H9 (cell line): ENCODE measurements at regions not wholly inside any gene's neighbourhood (a gene's known extent, or its start where the extent isn't known, plus 50 kb on each side); places are given as distances from the start of the nearest gene placed in this dataset.

Source experiments
- DNase-seq: peaks from one replicate; pipeline ENCODE4 v3.0.0-alpha.2; 2017
- H2AFZ ChIP-seq: one replicate; pipeline ENCODE4 v1.6.1; 2013; ENCODE audit warnings: mild to moderate bottlenecking, low read length, control low read depth, moderate library complexity
- H2AK5ac ChIP-seq: 2 replicates; pipeline ENCODE4 v1.6.1; 2013; ENCODE audit warnings: low read length, control low read depth, mixed read lengths; ENCODE audit not compliant: insufficient read length
- H2BK120ac ChIP-seq: one replicate; pipeline ENCODE4 v1.6.1; 2013; ENCODE audit warnings: low read depth, mild to moderate bottlenecking, low read length, control low read depth, inconsistent platforms; ENCODE audit not compliant: poor library complexity, severe bottlenecking
- H2BK12ac ChIP-seq: 2 replicates; pipeline ENCODE4 v1.6.1; 2013; ENCODE audit warnings: low read length, control low read depth, mixed read lengths, low read depth; ENCODE audit not compliant: insufficient read length
- H2BK15ac ChIP-seq: 2 replicates; pipeline ENCODE4 v1.6.1; 2013; ENCODE audit warnings: low read depth, low read length, control low read depth
- H2BK20ac ChIP-seq: one replicate; pipeline ENCODE4 v1.6.1; 2013; ENCODE audit warnings: low read depth, mild to moderate bottlenecking, low read length, control low read depth, inconsistent platforms; ENCODE audit not compliant: poor library complexity, severe bottlenecking
- H2BK5ac ChIP-seq: 2 replicates; pipeline ENCODE4 v1.6.1; 2013; ENCODE audit warnings: low read length, control low read depth, mixed read lengths; ENCODE audit not compliant: insufficient read length
- H3K14ac ChIP-seq: 2 replicates; pipeline ENCODE4 v1.6.1; 2013; ENCODE audit warnings: low read length, control low read depth; ENCODE audit not compliant: insufficient read depth
- H3K18ac ChIP-seq: 2 replicates; pipeline ENCODE4 v1.6.1; 2013; ENCODE audit warnings: low read depth, mild to moderate bottlenecking, mixed read lengths, low read length, control low read depth; ENCODE audit not compliant: insufficient read length
- H3K23ac ChIP-seq: 2 replicates; pipeline ENCODE4 v1.6.1; 2013; ENCODE audit warnings: low read length, control low read depth, mixed read lengths, low read depth; ENCODE audit not compliant: insufficient read length
- H3K23me2 ChIP-seq: 2 replicates; pipeline ENCODE4 v1.6.1; 2013; ENCODE audit warnings: low read depth, mild to moderate bottlenecking, mixed read lengths, low read length, control low read depth; ENCODE audit not compliant: insufficient read length, poor library complexity, severe bottlenecking
- H3K27ac ChIP-seq: 2 replicates; pipeline ENCODE4 v1.5.1; 2013; ENCODE audit warnings: low read length, control low read depth, mixed read lengths, low read depth; ENCODE audit not compliant: insufficient read length
- H3K27me3 ChIP-seq: 2 replicates; pipeline ENCODE4 v1.6.1; 2013; ENCODE audit warnings: low read length, control low read depth, inconsistent platforms; ENCODE audit not compliant: insufficient read depth
- H3K4ac ChIP-seq: 2 replicates; pipeline ENCODE4 v1.6.1; 2013; ENCODE audit warnings: low read depth, mild to moderate bottlenecking, control low read depth, inconsistent platforms, low read length, moderate library complexity
- H3K4me1 ChIP-seq: 2 replicates; pipeline ENCODE4 v1.6.1; 2013; ENCODE audit warnings: low read length, control low read depth, inconsistent platforms; ENCODE audit not compliant: insufficient read depth
- H3K4me2 ChIP-seq: 2 replicates; pipeline ENCODE4 v1.6.1; 2013; ENCODE audit warnings: low read length, control low read depth, mixed read lengths; ENCODE audit not compliant: insufficient read length, insufficient read depth
- H3K56ac ChIP-seq: 2 replicates; pipeline ENCODE4 v1.6.1; 2013; ENCODE audit warnings: low read depth, mild to moderate bottlenecking, mixed read lengths, low read length, control low read depth; ENCODE audit not compliant: insufficient read length
- H3K79me1 ChIP-seq: 2 replicates; pipeline ENCODE4 v1.6.1; 2013; ENCODE audit warnings: low read depth, mild to moderate bottlenecking, moderate library complexity, low read length, control low read depth, inconsistent platforms; ENCODE audit not compliant: insufficient read depth, poor library complexity, severe bottlenecking
- H3K79me2 ChIP-seq: 2 replicates; pipeline ENCODE4 v1.6.1; 2013; ENCODE audit warnings: low read length, control low read depth, inconsistent platforms; ENCODE audit not compliant: insufficient read depth
- H3K9ac ChIP-seq: 2 replicates; pipeline ENCODE4 v1.6.1; 2013; ENCODE audit warnings: low read length, control low read depth, mixed read lengths; ENCODE audit not compliant: insufficient read length; ENCODE audit errors: extremely low read depth
- H3K9me3 ChIP-seq: one replicate; pipeline ENCODE4 v1.6.1; 2013; ENCODE audit warnings: low read depth, low read length, inconsistent platforms; ENCODE audit not compliant: control insufficient read depth
- H3T11ph ChIP-seq: one replicate; pipeline ENCODE4 v1.6.1; 2013; ENCODE audit warnings: mild to moderate bottlenecking, low read length, control low read depth, inconsistent platforms
- H4K20me1 ChIP-seq: one replicate; pipeline ENCODE4 v1.6.1; 2013; ENCODE audit not compliant: control insufficient read depth, insufficient read length, insufficient read depth
- H4K5ac ChIP-seq: 2 replicates; pipeline ENCODE4 v1.6.1; 2013; ENCODE audit warnings: low read depth, mild to moderate bottlenecking, mixed read lengths, low read length, control low read depth; ENCODE audit not compliant: insufficient read length
- H4K8ac ChIP-seq: replicated peaks from 2 replicates; pipeline ENCODE4 v1.6.1; 2013; ENCODE audit warnings: low read length, control low read depth, mixed read lengths, low read depth; ENCODE audit not compliant: insufficient read length
- H4K91ac ChIP-seq: 2 replicates; pipeline ENCODE4 v1.6.1; 2013; ENCODE audit warnings: low read depth, mild to moderate bottlenecking, moderate library complexity, mixed read lengths, low read length, control low read depth; ENCODE audit not compliant: insufficient read length
- H3K27ac Mint-ChIP-seq, 3 experiments: 2 replicates in 2 of 3; 3 replicates in 1 of 3; pipeline ENCODE4 v1.8.0; 2020 to 2021; ENCODE audit warnings: mixed read lengths in 3 of 3, mild to moderate bottlenecking in 1 of 3, moderate library complexity in 1 of 3
- H3K27me3 Mint-ChIP-seq: 2 replicates; pipeline ENCODE4 v1.8.0; 2021; ENCODE audit warnings: low read depth, mild to moderate bottlenecking, moderate library complexity, mixed read lengths
- H3K36me3 Mint-ChIP-seq, 3 experiments: 2 replicates in 2 of 3; 3 replicates in 1 of 3; pipeline ENCODE4 v1.8.0; 2020 to 2021; ENCODE audit warnings: low read depth in 3 of 3, mixed read lengths in 3 of 3; ENCODE audit not compliant: insufficient read depth in 1 of 3
- H3K4me1 Mint-ChIP-seq, 2 experiments: 2 replicates each; pipeline ENCODE4 v1.8.0; 2020; ENCODE audit warnings: mixed read lengths in 2 of 2
- H3K4me3 Mint-ChIP-seq, 2 experiments: 2 replicates in 1 of 2; 3 replicates in 1 of 2; pipeline ENCODE4 v1.8.0; 2020 to 2021; ENCODE audit warnings: mild to moderate bottlenecking in 2 of 2, mixed read lengths in 2 of 2, moderate library complexity in 1 of 2
- H3K9me3 Mint-ChIP-seq, 2 experiments: 2 replicates in 1 of 2; 3 replicates in 1 of 2; pipeline ENCODE4 v1.8.0; 2020; ENCODE audit warnings: mild to moderate bottlenecking in 2 of 2, mixed read lengths in 2 of 2, moderate library complexity in 1 of 2
- CTCF ChIP-seq: fragments of 200-600 bp; sonication (generic); conservative IDR thresholded peaks from 3 replicates; pipeline ENCODE4 v1.8.0; 2021; ENCODE audit warnings: antibody characterized with exemption, mild to moderate bottlenecking
- WGBS: extraction: QIAGEN DNeasy Blood & Tissue Kit; methylation state at CpG from one replicate; pipeline ENCODE4 v1.1.7; 2013; ENCODE audit warnings: missing lambda C conversion rate, low lambda C conversion rate, mixed read lengths; ENCODE audit not compliant: insufficient read length; ENCODE audit errors: extremely low coverage; 5-methylcytosine and 5-hydroxymethylcytosine counted together

GRCh38 chr3:177885063-177885462 lies 651.2 kb upstream of the KCNMB2 start:
- Histone ChIP-seq H2BK120ac (no peak overlapping the region), H3K27me3 (no peaks in the 10 kb centered on the region), H4K8ac (no peak overlapping the region), H3K4me1 (no peaks in the 10 kb centered on the region), H2AK5ac (no peak overlapping the region), H4K91ac (no peak overlapping the region), H3K4me2 (no peak overlapping the region), H2BK15ac (no peak overlapping the region), H4K20me1 (no peaks in the 10 kb centered on the region), H4K5ac (no peak overlapping the region), H3K23ac (no peak overlapping the region), H3K9ac (no peak overlapping the region), H3K56ac (no peak overlapping the region), H3K79me2 (no peaks in the 10 kb centered on the region), H3K14ac (no peak overlapping the region), H3K18ac (no peak overlapping the region), H3K9me3 (no peaks in the 10 kb centered on the region), H2BK12ac (no peak overlapping the region), H3K79me1 (no peaks in the 10 kb centered on the region), H3K27ac (no peak overlapping the region), H2AFZ (no peak overlapping the region), H2BK5ac (no peak overlapping the region), H3K4ac (no peak overlapping the region), H2BK20ac (no peak overlapping the region), H3K23me2 (no peaks in the 10 kb centered on the region), H3T11ph (no peak overlapping the region)
- Mint-ChIP-seq H3K36me3 (peaks cover 0 to 4% (median 2%) of the 10 kb centered on the region in 3 experiments; a peak in 3 of 7 replicates), H3K4me1 (no peaks in the 10 kb centered on the region), H3K27me3 (no peaks in the 10 kb centered on the region), H3K9me3 (peaks cover 2 to 4% of the 10 kb centered on the region in 2 experiments; a peak in 2 of 5 replicates), H3K4me3 (no peak overlapping the region), H3K27ac (no peak overlapping the region)
- no peak for DNase-seq
- no CpG with 5 or more reads among the region's 5 CpGs for WGBS
- no peak for TF ChIP-seq CTCF
